ENCODE measurements at regions not wholly inside any gene's neighbourhood (a gene's known extent, or its start where the extent isn't known, plus 50 kb on each side); places are given as distances from the start of the nearest gene placed in this dataset.

GRCh38 chr13:33891196-33891742 is 73.3 kb downstream of the RFC3 start:
- no peak for DNase-seq (ENCODE audit: low read depth)
- H3K4me3 ChIP-seq (ENCODE audit: low read depth, low read length) = no peak overlapping the region

- no peak overlapping the region for H3K4me3 ChIP-seq (ENCODE audit: low read depth, low read length)
- no peak for DNase-seq (ENCODE audit: low read depth)
These were observed 75.6 kb downstream of the RFC3 start for GRCh38 chr13:33893559-33893958.

GRCh38 chr13:33904431-33904830 is 86.5 kb downstream of the RFC3 start:
- DNase-seq (ENCODE audit: low read depth) = no peak
- no peak overlapping the region for H3K4me3 ChIP-seq (ENCODE audit: low read depth, low read length)

GRCh38 chr13:33908116-33908515 is 90.2 kb downstream of the RFC3 start:
- DNase-seq (ENCODE audit: low read depth) = no peak
- no peak overlapping the region for H3K4me3 ChIP-seq (ENCODE audit: low read depth, low read length)

- H3K4me3 ChIP-seq (ENCODE audit: low read depth, low read length) = no peak overlapping the region
- DNase-seq (ENCODE audit: low read depth) = no peak
These were observed 92.3 kb downstream of the RFC3 start for GRCh38 chr13:33910255-33910654.

- DNase-seq (ENCODE audit: low read depth) = no peak
- no peak overlapping the region for H3K4me3 ChIP-seq (ENCODE audit: low read depth, low read length)
These were observed 93.6 kb downstream of the RFC3 start for GRCh38 chr13:33911521-33911920.

- no peak overlapping the region for H3K4me3 ChIP-seq (ENCODE audit: low read depth, low read length)
- DNase-seq (ENCODE audit: low read depth) = no peak
These were observed 95.9 kb downstream of the RFC3 start for GRCh38 chr13:33913829-33914228.

GRCh38 chr13:33917190-33917589 is 99.2 kb downstream of the RFC3 start:
- no peak overlapping the region for H3K4me3 ChIP-seq (ENCODE audit: low read depth, low read length)
- no peak for DNase-seq (ENCODE audit: low read depth)

GRCh38 chr13:33918199-33918932 is 100.4 kb downstream of the RFC3 start:
- H3K4me3 ChIP-seq (ENCODE audit: low read depth, low read length) = no peak overlapping the region
- peak; percentile 73 for DNase-seq (ENCODE audit: low read depth)

- H3K4me3 ChIP-seq (ENCODE audit: low read depth, low read length) = no peak overlapping the region
- DNase-seq (ENCODE audit: low read depth) = no peak
These were observed 101.2 kb downstream of the RFC3 start for GRCh38 chr13:33919120-33919519.

- H3K4me3 ChIP-seq (ENCODE audit: low read depth, low read length) = no peak overlapping the region
- no peak for DNase-seq (ENCODE audit: low read depth)
These were observed 107.6 kb downstream of the RFC3 start for GRCh38 chr13:33925563-33925962.

GRCh38 chr13:33927315-33927714 is 109.4 kb downstream of the RFC3 start:
- no peak overlapping the region for H3K4me3 ChIP-seq (ENCODE audit: low read depth, low read length)
- DNase-seq (ENCODE audit: low read depth) = peak; percentile 69

GRCh38 chr13:33931397-33932311 is 113.7 kb downstream of the RFC3 start:
- DNase-seq (ENCODE audit: low read depth) = no peak
- H3K4me3 ChIP-seq (ENCODE audit: low read depth, low read length) = no peak overlapping the region

GRCh38 chr13:33932769-33933406 is 114.9 kb downstream of the RFC3 start:
- DNase-seq (ENCODE audit: low read depth) = no peak
- H3K4me3 ChIP-seq (ENCODE audit: low read depth, low read length) = no peak overlapping the region

- no peak for DNase-seq (ENCODE audit: low read depth)
- no peak overlapping the region for H3K4me3 ChIP-seq (ENCODE audit: low read depth, low read length)
These were observed 115.9 kb downstream of the RFC3 start for GRCh38 chr13:33933810-33934209.

GRCh38 chr13:33934343-33934742 is 116.4 kb downstream of the RFC3 start:
- H3K4me3 ChIP-seq (ENCODE audit: low read depth, low read length) = no peak overlapping the region
- no peak for DNase-seq (ENCODE audit: low read depth)

GRCh38 chr13:33934951-33935371 is 117.0 kb downstream of the RFC3 start:
- DNase-seq (ENCODE audit: low read depth) = no peak

GRCh38 chr13:33935969-33936368 is 118.0 kb downstream of the RFC3 start:
- no peak for DNase-seq (ENCODE audit: low read depth)
- no peak overlapping the region for H3K4me3 ChIP-seq (ENCODE audit: low read depth, low read length)

More at GRCh38 chr13:33934951-33935371, 117.0 kb downstream of the RFC3 start:
- H3K4me3 ChIP-seq (ENCODE audit: low read depth, low read length) = no peak overlapping the region

- DNase-seq (ENCODE audit: low read depth) = no peak
- H3K4me3 ChIP-seq (ENCODE audit: low read depth, low read length) = no peak overlapping the region
These were observed 119.6 kb downstream of the RFC3 start for GRCh38 chr13:33937373-33938098.
